ENCODE measurements at regions not wholly inside any gene's neighbourhood (a gene's known extent, or its start where the extent isn't known, plus 50 kb on each side); places are given as distances from the start of the nearest gene placed in this dataset.
"Not testable (repeated sequence)": the region's sequence is repeated elsewhere in the genome, so short reads cannot be mapped to it uniquely, and the experiment has no call there.

DNA sequence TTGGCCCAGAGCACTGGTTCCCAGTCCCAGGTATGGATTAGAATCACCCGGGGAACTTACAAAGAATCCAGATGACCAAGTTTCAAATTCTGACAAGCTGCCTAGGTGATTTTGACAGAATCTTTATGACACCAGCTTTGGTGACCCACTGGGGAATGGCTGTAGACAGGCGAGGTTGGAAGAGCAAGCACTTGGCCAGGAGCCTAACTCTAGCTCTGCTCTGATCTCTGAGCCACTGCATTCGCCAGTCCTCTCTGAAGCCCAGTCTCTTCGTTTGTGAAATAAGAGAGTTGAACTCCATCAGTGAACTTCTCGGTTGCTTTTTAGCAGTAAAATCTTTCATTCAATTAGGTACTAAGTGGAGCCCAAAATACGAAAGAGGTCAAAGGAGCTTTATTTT is 161.2 kb downstream of the VEGFA start:
- no peak for DNase-seq

DNA sequence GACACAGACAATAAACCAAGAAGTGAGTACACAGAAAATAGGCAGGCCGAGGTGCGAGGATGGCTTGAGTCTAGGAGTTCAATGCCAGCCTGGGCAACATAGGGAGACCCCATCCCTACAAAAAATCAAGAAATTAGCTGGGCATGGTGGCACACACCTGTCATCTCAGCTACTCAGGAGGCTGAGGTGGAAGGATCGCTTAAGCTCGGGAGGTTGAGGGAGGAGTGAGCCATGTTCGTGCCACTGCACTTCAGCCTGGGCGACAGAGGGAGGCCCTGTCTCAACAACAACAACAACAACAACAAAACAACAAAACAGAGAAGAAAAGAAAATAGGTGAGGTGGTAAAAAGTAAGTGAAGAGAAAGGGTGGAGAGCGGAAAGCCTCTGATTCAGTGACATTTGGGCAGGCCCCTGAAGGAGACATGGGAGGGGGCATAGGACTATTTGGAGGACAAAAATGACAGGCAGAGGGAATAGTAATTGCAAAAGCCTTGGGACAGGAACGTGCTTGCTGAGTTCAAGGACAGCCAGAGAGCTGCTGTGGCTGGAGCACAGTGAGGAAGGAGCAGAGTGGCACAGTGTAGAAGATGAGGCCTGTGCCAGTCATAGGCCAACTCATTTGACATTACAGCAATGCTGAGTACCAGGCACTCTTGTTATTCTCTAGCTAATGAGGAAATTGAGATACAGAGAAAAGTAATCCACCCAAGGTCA is 160.6 kb downstream of the VEGFA start:
- no peak for DNase-seq

DNA sequence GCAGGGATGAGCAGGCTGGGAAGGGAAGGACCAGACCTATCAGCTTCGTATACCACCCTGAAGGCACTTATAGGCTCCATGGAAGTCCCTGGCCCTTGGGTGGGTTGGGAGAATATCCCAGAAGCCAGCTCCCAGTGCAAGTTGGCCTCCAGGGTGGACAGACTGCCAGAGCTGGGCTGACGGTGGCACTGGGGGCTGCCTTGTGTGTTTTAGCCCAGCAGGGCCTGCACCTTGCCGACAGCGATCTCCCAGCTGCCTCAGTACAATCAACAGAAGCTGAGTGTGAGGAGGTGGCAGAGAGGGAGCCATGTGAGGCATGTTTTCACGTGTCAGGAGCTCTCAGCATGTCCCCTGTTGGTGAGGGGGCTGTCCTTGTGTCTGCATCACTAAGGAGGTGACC is 159.5 kb downstream of the VEGFA start:
- DNase-seq: no peak

DNA sequence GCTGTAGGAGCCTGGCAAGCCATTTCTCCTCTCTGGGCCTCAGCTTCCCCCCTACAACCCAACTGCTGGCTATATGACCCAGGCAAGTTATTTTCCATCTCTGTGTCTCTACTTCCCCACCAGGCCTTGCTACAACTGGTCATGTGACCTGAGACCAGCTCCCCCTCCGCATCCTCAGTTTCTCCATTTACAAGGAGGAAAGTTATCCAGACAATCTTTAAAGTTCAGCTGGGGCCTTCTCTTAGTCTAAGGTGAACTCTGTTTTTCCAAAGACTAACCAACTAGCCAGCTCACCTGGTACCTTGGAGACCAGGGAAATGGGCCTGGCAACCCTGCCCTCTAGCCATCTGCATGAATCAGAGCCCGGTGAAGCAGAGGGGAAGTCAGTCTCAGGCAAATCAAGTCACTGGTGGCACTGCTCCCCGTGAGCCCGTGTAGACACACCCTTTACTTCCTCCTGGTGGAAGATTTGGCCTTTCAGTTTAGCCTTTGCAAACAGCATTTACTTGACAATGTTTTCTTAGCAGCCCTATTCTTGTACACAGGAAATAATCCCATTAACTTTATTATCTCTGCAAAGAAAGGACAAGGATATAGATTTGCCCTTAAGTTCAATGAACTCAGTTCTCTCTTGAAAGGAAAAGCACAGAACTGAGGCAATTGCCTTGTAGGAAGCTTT is 157.7 kb downstream of the VEGFA start:
- DNase-seq: no peak

DNA sequence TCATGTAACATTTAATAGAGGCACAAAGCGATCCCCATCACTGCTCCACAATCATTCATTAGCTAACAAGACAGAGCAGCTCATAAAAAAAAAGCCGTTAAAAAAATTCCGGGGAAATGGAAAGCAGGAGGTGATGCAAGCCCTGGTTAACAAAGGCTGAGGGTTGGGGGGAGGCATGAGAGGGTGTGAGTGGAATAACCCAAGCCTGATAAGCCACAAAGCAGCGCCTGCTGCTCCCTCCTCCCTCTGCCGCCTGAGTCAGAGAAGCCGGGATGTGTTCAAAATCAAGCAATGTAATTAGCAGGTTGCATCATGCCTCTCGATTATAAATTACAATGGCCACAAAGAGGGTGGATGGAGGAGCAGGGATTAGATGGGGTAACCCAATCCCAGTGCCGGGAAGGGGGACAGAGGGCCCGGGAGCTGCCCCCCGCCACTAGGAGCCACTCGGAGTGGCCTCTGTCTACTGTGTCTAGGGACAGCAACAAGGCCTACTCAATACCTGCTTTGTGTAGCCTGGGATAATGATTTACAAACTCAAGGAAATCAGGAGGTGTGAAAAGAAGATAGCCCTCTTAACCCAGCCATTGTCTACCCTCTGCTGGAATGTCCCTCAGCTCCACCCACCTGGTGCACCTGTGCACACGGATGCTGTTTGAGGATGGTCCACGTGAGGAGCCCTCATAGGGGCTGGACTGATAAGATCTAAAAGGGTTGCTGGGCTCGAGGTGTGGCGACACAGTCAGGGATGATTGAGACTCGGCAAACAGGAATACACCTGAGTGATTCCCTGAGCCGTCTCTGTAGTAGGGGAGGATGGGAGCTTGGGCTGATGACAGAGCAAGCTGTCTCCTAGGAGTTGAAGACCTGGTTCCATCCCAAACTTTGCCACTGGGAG is 156.9 kb downstream of the VEGFA start:
- DNase-seq: peak; percentile 98

DNA sequence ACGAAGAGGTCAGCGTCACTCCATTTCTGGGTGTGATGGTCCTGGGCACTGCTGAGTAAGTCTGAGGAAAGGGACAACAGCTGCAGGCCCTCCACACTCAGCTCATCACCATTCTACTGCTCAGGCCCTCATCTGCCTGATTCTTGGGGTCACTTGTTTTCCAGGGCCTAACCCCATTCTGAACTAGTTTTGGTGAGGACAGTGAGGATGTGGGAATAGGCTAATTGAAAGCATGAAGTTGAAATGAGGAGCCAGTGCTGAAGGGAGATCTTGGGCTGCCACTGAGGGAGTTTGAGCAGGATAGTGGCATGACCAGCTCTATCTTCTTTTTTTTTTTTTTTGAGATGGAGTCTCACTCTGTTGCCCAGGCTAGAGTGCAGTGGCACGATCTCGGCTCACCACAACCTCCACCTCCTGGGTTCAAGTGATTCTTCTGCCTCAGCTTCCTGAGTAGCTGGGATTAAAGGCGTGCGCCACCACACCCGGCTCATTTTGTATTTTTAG is 155.7 kb downstream of the VEGFA start:
- not testable (repeated sequence) for DNase-seq

DNA sequence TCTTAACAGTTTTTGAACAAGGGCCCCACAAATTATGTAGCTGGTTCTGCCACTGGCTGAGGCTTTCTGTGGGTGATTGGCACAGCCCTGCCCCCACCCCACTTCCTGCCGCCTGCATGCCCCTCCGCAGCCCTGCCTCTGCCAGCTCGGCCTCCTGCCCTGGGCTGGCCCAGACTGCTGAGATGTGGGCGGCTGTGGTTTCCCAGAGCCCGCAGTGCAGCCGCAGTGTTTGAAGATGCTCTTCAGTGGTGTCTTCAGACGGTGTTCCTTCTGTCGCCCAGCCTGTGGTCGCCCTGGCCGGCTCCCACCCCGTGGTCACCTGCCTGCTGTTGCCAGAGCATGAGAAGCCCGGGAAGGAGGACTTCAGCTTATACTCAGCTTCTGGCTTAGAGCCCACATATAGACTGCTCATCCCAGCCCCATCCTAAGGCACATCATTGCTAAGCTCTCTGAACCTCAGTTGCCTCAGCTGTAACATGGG is 154.3 kb downstream of the VEGFA start:
- no peak for DNase-seq

DNA sequence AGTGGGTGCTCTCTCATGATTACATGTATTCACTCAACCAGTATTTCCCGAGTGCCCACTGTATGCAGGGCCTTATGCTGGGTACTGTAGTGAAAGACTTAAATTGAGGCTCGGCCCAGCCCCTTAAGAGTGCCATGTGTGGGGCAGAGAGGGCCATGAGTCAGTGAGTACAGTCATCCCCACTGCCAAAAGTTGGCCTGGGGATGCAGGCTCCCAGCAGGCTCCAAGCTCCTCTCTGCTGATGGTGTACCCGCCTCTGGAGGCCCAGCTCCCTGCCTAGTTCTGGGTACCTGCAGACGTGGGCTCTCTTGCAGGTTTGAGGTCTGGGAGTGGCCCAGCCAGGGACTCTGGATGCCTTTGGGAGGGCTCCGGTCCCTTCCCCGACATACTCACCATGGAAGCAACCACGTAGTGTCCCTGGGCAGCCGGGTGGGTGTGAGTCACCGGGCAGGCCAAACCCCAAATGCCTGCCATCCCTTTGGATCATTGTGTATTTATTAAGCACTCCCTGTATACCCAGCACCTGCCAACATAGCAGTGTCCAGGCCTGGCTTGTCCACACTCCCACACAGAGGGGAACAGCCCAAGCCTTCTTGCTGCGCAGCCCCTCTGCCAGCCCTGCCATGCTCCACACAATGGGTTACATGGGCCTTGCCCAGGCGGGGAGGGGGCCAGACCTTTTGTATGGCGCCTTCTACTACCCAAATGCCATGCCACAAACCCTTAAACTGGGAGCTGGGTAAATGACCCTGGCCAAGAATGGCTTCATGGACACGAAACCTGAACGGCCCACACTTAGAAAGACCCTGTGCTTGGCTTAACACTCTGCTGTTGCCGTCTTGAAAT is 153.6 kb downstream of the VEGFA start:
- DNase-seq: no peak

DNA sequence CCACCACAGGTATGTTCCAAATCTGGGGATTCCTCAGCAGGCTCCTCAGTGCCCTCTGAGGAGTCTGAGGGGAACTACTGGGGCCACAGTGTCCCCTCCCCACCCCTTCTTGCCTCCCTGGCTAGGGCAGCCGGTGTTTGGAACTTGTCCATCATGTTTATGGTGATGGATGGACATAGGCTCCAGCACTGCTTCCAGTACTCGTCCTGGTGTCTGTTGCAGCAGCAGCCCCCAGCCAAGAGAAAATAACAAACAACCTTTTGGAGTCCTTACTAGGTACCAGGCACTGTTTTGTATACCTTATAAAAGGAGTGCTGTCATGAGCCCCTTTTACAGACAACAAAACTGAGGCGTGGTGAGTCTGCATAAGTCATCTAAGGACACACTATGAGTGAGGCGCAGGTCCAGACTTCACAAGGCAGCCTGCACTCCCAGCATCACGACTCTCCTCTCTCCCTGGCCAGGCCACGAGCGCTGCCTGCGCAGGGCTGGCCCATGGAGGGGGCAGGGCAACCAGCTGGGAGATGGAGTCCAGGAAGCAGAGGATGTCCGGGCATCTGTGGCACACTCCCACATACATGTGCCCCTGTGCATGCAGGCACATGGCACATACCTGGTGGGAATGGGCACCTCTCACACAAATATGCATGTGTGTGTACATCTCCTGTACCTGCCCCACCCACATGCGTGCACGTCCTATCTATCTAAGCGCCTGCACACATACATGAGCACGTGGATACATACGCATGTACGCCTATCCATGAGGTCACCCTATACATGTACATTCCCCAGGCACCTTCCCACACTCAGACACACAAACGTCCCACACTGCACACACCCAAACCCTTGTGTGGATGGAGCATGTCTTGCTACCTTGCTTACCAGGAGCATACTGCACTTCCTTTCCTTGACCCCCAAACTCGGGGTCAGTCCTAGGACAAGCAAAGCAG is 152.7 kb downstream of the VEGFA start:
- no peak for DNase-seq

DNA sequence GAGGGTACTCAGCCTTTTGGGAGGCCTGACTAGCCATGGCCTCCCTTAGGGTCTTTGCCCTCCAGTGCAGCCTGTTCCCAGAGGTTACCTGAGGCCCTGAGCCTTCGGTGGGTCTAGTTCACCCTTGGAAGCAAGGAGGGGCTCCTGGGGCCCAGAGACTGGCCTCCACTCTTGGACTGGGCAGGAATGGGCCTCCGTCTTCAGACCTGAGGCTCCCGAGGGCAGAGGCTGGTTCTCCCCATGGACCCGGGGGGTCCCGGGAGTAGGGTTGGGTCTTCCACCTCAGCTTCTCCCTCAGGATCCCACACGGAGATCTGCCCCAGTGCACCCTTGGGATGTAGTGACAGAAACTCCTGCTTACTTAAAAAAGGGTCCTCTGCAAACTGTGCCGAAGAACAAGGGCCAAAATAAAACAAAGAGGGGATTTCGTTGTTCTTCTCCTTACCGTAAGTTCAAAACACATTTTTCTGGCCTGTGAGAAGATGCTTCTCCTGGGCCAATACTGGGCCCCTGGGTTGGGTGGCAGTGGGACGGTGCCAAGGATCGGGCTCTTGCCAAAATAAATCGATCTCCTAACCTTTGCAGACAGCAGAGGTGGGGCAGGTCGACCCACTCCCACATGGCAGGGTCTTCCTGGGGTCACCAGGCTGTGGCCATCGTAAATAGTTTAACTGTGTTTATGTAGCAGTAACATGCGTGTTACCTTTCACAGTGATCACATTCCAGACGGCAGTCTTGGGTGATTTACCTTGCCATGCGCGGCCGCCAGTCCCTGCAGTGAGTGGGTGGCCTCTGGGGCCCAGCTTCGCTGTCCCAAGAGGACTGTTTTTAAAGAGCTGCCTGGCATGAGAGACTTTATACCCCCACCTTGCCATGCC is 151.8 kb downstream of the VEGFA start:
- DNase-seq: no peak

DNA sequence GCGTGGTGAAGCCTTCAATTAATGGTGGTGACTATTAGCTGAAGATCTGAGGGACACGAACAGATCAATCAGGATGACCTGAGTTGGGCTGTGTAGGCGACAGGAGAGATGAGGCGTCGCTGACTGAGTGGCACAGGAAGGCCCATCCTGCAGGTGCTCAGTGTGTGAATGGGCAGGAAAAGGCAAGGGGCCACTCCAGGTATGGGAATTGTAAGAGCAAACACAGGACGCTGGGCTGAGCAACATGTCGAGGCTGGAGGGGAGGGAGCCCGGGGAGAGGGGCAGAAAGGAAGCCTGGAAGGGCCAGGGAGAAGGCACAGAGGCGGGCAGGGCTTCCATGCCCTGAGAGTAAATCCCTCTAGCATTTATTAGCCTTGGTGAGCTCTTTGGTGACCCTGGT is 151.0 kb downstream of the VEGFA start:
- no peak for DNase-seq

DNA sequence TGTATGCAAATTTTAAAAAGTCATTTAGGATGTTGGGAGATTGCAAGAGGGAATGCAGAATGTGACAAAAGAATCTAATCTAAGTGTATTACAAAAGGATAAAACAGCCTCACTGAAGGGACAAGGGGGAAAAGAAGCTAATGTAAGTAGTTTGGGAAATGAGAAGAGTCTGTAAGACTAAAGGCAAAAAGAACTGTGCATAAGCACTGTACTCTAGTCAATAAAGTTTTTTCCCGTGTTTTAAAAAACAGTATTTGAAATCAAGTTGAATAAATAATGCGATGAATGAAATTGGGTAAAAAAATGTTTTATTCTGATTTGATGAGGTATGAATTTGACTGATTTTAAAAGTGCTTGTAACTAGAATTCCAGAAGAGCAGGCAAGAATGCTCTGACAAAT is 149.8 kb downstream of the VEGFA start:
- no peak for DNase-seq

DNA sequence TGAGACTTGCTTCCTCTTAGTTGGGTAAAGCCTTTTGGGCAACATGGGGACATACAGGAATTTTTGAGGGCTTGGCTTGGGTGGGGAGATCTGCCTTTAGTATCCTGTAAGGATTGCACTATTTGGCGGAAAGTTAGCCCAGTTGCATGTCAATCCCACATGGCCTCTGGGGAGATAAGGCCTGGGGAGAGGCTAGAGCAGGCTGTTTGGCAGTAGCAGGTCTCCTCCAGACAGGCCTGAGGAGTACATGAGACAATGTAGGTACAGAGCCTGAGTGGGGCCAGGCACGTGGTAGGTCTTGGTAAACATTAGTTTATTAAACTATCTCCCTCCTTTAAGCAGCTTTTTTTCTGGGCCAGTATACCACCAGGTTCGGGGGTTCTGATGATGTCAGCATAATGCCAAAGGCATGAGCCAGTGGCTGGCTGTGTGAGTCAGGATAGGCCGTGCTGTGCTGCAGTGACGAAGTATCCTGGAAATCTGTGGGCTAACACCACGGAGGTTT is 147.9 kb downstream of the VEGFA start:
- DNase-seq: no peak

DNA sequence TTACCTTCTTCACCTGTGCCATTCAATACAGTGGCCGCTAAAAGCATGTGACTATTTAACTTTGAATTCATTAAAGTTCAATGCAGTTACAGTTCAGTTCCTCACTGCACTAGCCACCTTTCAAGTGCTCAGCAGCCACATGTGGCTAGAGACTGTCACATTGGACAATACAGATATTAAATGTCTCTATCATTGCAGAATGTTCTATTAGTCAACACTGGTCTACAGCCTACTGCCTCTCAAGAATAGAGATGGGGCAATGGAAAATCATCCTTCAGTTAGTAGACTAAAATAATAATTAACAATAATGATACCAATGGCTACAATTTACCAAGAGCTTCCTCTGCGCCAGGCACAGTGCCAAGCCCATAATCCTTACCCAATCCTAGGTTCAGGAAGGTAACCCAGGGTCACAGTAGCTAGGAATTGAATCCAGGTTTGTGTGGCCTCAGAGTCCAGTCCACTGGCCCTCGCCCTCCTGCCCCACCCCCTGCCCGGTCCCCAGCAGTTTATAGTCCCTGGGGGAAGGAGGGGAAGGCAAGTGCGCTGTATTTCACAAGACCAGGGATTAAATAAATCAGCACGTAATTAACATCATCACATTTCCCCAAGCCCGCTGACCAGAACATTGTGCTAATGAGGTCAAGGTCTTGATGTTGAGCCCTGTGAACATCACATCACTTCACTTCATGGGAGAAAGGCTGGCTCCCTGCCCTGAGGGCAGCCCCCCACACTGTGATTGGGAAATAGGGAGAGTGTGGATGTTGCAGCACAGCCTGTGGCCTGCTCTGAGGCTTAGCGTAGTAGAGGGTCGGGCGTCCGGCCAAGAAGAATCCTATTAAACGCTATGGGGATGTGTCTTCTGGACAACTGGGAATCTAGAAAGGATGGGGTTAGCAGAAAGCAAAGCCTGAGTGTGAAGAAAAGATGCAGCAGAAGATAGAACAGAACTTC is 147.2 kb downstream of the VEGFA start:
- no peak for DNase-seq

DNA sequence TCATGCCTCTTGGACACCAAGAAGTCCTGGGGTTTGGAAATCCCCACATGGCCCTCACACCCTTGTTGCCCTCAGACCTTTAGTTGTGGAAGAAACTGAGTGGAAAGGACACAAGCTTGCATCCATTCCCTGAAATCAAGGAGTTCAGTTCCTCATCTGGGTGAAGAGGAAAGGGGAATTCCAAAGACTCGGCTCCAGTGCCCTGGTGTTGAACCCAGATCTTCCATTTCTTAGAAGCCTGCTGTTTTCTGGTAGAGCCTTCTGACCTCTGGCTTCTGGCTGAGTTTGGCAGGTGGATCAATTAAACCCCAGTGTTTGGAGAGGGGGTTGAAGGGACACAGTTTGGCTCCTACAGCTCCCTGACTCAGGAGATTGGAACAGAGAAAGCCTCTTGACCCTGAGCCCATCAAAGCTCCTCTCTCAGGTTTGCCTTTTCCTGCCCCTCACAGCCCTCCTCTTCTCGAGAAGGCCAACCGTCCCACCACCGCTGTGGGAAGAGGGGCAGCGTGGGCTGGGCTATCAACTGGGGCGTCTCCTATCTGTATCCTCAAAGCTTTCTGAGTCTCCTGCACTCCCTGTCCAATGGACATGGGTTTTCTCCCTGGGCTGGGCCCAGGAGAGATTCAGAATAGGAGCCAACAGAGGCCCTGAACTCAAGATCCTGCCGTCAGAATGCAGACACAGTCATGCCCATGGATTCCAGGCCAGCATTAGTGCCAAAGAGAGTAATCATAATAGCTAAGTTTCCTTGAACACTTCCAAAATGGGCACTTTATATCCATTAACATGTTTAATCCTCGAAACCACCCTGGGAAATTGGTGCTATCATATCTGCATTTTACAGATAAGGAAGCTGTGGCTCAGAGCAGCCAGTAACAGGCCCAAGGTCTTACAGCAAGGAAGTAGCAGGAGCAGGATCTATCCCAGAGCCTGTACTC is 146.2 kb downstream of the VEGFA start:
- DNase-seq: no peak

DNA sequence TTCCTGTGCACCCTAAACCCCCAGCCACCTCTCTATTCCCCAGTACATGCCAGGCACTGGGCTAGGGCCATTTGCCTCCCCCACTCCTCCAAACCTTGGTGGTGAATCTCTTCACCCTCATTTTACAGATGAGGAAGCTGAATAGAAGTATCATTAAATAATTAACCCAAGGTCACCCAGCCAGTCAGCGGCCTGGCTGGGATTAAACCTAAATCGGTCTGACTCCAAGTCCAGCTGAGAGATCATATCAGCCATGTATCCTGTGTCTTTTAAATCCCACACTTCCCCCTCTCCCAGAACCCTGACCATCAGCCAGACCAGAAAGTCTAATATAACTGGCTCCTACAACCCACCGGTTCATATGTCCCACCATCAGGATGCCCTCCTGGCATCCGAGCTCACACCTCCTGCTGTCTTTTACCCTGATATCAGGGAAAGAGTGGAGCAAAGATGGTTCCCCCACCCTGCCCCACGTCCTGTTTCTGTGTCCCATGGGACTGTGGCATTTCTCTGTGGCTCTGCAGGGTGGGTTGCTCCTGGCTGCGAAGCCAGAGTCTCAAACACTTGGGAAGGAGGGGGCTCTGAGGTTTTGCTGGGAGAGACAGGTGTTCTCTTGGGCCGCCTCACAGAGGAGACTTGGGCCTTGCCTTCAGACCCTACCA is 145.3 kb downstream of the VEGFA start:
- DNase-seq: no peak

Data from NCI-H526 treated with DMSO at 0.1 percent for 48 hours (cell line).